MCF 10A (cell line): ENCODE measurements at regions not wholly inside any gene's neighbourhood (a gene's known extent, or its start where the extent isn't known, plus 50 kb on each side); places are given as distances from the start of the nearest gene placed in this dataset.
A peak's percentile ranks its signal among the peaks of the same experiment; 100 is the strongest.

Experiments used
- BruUV-seq: library from RNA; stranded (reverse); fragments of 400-500 nt; replicated peaks from 2 replicates; lab custom pipeline; 2021; lab: Mats Ljungman, UMichigan
- CTCF ChIA-PET: fragments of 300-600 bp; sonication (Branson Sonifier 250); formaldehyde crosslinking; extraction: SDS; loops from one replicate; lab custom pipeline; 2021; ENCODE audit warnings: antibody characterized with exemption, inconsistent platforms; lab: Yijun Ruan, JAX
- POLR2A ChIA-PET: fragments of 300-600, 350-650 bp; sonication (Branson Sonifier 250); formaldehyde crosslinking; extraction: SDS; loops from one replicate; lab custom pipeline; 2020; ENCODE audit warnings: antibody characterized with exemption, inconsistent platforms; lab: Yijun Ruan, JAX
- DNase-seq: peaks from one replicate; pipeline ENCODE4 v3.0.0-alpha.2; 2018; ENCODE audit not compliant: unreplicated experiment
- H3K27ac Mint-ChIP-seq: one replicate; pipeline ENCODE4 v1.8.0; 2022; ENCODE audit warnings: mild to moderate bottlenecking, low read depth, mixed read lengths; ENCODE audit not compliant: unreplicated experiment
- H3K27me3 Mint-ChIP-seq: one replicate; pipeline ENCODE4 v1.8.0; 2022; ENCODE audit warnings: mixed read lengths; ENCODE audit not compliant: insufficient read depth, unreplicated experiment
- H3K36me3 Mint-ChIP-seq: one replicate; pipeline ENCODE4 v1.8.0; 2022; ENCODE audit warnings: mild to moderate bottlenecking, moderate library complexity, mixed read lengths; ENCODE audit not compliant: insufficient read depth, unreplicated experiment
- H3K4me1 Mint-ChIP-seq: one replicate; pipeline ENCODE4 v1.8.0; 2022; ENCODE audit warnings: mixed read lengths; ENCODE audit not compliant: insufficient read depth, unreplicated experiment
- H3K4me3 Mint-ChIP-seq: one replicate; pipeline ENCODE4 v1.8.0; 2022; ENCODE audit warnings: mild to moderate bottlenecking, moderate library complexity, mixed read lengths; ENCODE audit not compliant: unreplicated experiment
- H3K9me3 Mint-ChIP-seq: one replicate; pipeline ENCODE4 v1.8.0; 2022; ENCODE audit warnings: mixed read lengths; ENCODE audit not compliant: unreplicated experiment
- intact Hi-C: fragments of 100-400 bp; cut with micrococcal nuclease; formaldehyde crosslinking; loops from 2 replicates; pipeline ENCODE4 v1.14.1; 2022
- TF ChIP-seq, protein P1 (sequence below): fragments of 200-600 bp; IDR thresholded peaks from one replicate; pipeline ENCODE4 v1.8.0; 2022; ENCODE audit warnings: antibody characterized with exemption, mild to moderate bottlenecking; ENCODE audit not compliant: unreplicated experiment

DNA sequence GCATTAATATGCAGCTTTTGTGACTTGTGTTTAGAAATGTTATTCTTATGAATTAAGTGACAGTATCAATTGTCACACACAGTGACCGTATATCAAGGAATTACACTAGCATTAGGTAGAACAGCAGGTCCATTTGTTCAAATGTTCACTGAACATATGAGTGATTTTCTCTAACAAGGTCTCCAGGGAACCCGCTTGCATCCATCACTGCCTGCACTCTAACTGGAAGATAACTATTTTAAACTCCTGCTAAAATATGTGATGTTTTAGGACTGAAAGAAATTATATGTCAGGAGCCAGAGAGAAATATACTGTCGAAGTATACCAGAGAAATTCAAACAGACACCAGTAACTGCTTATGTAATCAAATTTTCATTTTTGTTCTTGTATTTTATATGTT, 1395.7 kb downstream of the PCDH18 start:
- BruUV-seq: no TSS peak
- H3K27ac Mint-ChIP-seq: no peak overlapping the region
- no peak overlapping the region for H3K4me3 Mint-ChIP-seq
- TF ChIP-seq, protein P1, sequence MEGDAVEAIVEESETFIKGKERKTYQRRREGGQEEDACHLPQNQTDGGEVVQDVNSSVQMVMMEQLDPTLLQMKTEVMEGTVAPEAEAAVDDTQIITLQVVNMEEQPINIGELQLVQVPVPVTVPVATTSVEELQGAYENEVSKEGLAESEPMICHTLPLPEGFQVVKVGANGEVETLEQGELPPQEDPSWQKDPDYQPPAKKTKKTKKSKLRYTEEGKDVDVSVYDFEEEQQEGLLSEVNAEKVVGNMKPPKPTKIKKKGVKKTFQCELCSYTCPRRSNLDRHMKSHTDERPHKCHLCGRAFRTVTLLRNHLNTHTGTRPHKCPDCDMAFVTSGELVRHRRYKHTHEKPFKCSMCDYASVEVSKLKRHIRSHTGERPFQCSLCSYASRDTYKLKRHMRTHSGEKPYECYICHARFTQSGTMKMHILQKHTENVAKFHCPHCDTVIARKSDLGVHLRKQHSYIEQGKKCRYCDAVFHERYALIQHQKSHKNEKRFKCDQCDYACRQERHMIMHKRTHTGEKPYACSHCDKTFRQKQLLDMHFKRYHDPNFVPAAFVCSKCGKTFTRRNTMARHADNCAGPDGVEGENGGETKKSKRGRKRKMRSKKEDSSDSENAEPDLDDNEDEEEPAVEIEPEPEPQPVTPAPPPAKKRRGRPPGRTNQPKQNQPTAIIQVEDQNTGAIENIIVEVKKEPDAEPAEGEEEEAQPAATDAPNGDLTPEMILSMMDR: no peak
- no peaks in the 10 kb centered on the region for H3K9me3 Mint-ChIP-seq
- no peaks in the 10 kb centered on the region for H3K27me3 Mint-ChIP-seq
- intact Hi-C loops: no loop called here
- CTCF ChIA-PET: no interaction called here
- no peaks in the 10 kb centered on the region for H3K36me3 Mint-ChIP-seq
- no peak for DNase-seq
- POLR2A ChIA-PET: no interaction called here
- H3K4me1 Mint-ChIP-seq: no peaks in the 10 kb centered on the region

DNA sequence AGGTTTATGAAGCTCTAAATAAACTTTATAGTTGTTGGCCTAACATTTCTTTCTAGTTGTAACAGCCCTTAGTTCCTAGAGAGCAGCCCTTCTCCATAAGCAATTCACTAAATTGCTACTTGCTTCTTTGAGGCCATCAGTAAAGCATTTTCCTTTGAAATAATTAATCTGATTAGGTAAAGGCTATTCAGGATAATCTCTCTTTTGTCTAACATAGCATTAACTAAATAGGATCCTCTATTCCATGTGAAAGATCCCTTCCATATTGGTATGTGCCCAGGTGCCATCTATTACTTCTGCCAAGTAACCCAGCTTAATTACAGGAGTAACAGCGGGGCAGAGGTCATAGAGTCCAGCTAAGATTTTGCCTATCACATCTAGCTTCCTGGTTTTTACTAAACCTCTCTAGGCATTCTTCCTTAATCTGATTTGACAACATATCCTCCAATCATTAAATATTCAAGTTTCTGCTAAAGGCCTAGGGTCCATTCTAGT, 1408.0 kb downstream of the PCDH18 start:
- ChIA-PET CTCF (interaction anchor here (1.4 kb wide), 1 partner anchor 204 kb away, joined by 6 read pairs; no protein-coding TSS in a partner anchor), POLR2A (no interaction called here)
- Mint-ChIP-seq H3K27ac (no peak overlapping the region), H3K36me3 (no peaks in the 10 kb centered on the region), H3K4me3 (no peak overlapping the region), H3K9me3 (no peaks in the 10 kb centered on the region), H3K4me1 (peaks cover 6% of the 10 kb centered on the region), H3K27me3 (no peaks in the 10 kb centered on the region)
- TF ChIP-seq, protein P1: no peak
- DNase-seq: no peak
- no TSS peak for BruUV-seq
- intact Hi-C loops: no loop called here

DNA sequence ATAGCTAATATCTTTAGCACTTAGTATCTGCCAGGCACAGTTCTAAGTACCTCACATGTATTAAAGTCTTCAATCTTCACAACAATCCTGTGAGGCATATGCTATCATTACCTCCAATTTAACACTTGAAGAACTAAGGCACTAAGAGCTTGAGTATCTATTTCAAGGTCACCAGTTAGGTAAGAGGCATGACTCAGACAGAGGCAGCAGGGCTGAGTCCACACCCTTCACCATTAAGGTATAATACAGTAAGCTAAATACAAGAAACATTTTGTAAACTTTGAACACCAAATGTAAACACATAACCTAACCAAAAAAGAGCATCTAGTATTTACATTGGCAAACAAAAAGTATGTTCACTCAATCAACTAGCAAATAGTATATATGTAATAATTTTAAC, 1410.9 kb downstream of the PCDH18 start:
- BruUV-seq: no TSS peak
- Mint-ChIP-seq H3K27me3 (no peaks in the 10 kb centered on the region), H3K4me3 (no peak overlapping the region), H3K36me3 (no peaks in the 10 kb centered on the region), H3K27ac (no peak overlapping the region), H3K4me1 (peaks cover 6% of the 10 kb centered on the region), H3K9me3 (no peaks in the 10 kb centered on the region)
- ChIA-PET CTCF (interaction anchor here (0.6 kb wide), 1 partner anchor 27 kb away, joined by 3 read pairs; no protein-coding TSS in a partner anchor), POLR2A (interaction anchor here (0.9 kb wide), 1 partner anchor 150 kb away, joined by 3 read pairs; no protein-coding TSS in a partner anchor)
- peak; percentile 46 for DNase-seq
- intact Hi-C loops: no loop called here
- TF ChIP-seq, protein P1: no peak

DNA sequence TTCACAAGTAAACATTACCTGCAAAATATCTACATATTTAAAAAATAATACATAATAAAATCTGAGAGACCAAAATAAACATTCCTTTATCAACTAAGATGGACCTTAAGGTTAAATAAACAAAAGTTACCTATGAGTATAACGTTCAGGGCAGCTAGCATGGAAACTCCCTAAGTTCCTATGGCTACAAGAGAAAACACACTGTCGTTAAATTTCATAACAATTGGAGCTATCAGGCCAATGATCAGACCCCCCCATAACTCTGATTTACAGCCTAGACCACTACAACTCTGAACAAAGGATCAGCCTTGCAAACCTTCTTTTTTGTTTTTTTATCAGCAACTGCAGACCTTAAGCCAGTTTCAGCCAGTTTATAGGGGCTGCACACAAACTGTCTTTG, 1418.4 kb downstream of the PCDH18 start:
- no peaks in the 10 kb centered on the region for H3K4me1 Mint-ChIP-seq
- POLR2A ChIA-PET: no interaction called here
- CTCF ChIA-PET: no interaction called here
- no peak for DNase-seq
- H3K36me3 Mint-ChIP-seq: no peaks in the 10 kb centered on the region
- BruUV-seq: no TSS peak
- no peak overlapping the region for H3K27ac Mint-ChIP-seq
- no peak overlapping the region for H3K4me3 Mint-ChIP-seq
- intact Hi-C loops: no loop called here
- TF ChIP-seq, protein P1: no peak
- peaks cover 9% of the 10 kb centered on the region for H3K27me3 Mint-ChIP-seq
- H3K9me3 Mint-ChIP-seq: no peaks in the 10 kb centered on the region
